GM23338 (cell line): ENCODE measurements at regions not wholly inside any gene's neighbourhood (a gene's known extent, or its start where the extent isn't known, plus 50 kb on each side); places are given as distances from the start of the nearest gene placed in this dataset.

Source experiments
- ATAC-seq: fragments of 200-7000 bp; cut with Tn5 transposase; 3 replicates; pipeline ENCODE4 v1.9.1; 2020
- DNase-seq: peaks from one replicate; pipeline ENCODE4 v3.0.0-alpha.2; 2015; ENCODE audit warnings: low spot score
- H2AFZ ChIP-seq: fragments of 200-600 bp; sonication (generic); 2 replicates; pipeline ENCODE4 v1.8.0; 2016; ENCODE audit warnings: antibody characterized with exemption, mild to moderate bottlenecking, moderate library complexity
- H3F3A ChIP-seq: fragments of 200-600 bp; sonication (generic); replicated peaks from 2 replicates; pipeline ENCODE4 v1.8.0; 2017; ENCODE audit warnings: antibody characterized with exemption, mixed run types, low read depth
- H3K27ac ChIP-seq: fragments of 200-600 bp; sonication (generic); 2 replicates; pipeline ENCODE4 v1.6.1; 2016; ENCODE audit warnings: low read depth
- H3K27me3 ChIP-seq: fragments of 200-600 bp; sonication (generic); 2 replicates; pipeline ENCODE4 v1.8.0; 2016; ENCODE audit warnings: mild to moderate bottlenecking, mixed run types, moderate library complexity; ENCODE audit not compliant: insufficient read depth
- H3K36me3 ChIP-seq: fragments of 200-600 bp; sonication (generic); 2 replicates; pipeline ENCODE4 v1.8.0; 2016; ENCODE audit warnings: mild to moderate bottlenecking; ENCODE audit not compliant: insufficient read depth
- H3K4me1 ChIP-seq: fragments of 200-600 bp; sonication (generic); 2 replicates; pipeline ENCODE4 v1.8.0; 2016; ENCODE audit warnings: mild to moderate bottlenecking, moderate library complexity; ENCODE audit not compliant: insufficient read depth
- H3K4me2 ChIP-seq: fragments of 200-600 bp; sonication (generic); 2 replicates; pipeline ENCODE4 v1.7.1; 2017; ENCODE audit warnings: mixed run types
- H3K4me3 ChIP-seq: fragments of 200-600 bp; sonication (generic); 2 replicates; pipeline ENCODE4 v1.6.1; 2016; ENCODE audit warnings: mixed run types
- H3K79me2 ChIP-seq: fragments of 200-600 bp; sonication (generic); replicated peaks from 2 replicates; pipeline ENCODE4 v1.8.0; 2017; ENCODE audit warnings: mild to moderate bottlenecking; ENCODE audit not compliant: insufficient read depth
- H3K9me2 ChIP-seq: fragments of 200-600 bp; sonication (generic); 2 replicates; pipeline ENCODE4 v1.8.0; 2017; ENCODE audit not compliant: insufficient read depth
- H4K20me1 ChIP-seq: fragments of 200-600 bp; sonication (generic); replicated peaks from 2 replicates; pipeline ENCODE4 v1.8.0; 2017; ENCODE audit warnings: mild to moderate bottlenecking; ENCODE audit not compliant: insufficient read depth
- H3K27ac Mint-ChIP-seq: 2 replicates; pipeline ENCODE4 v1.8.0; 2020; ENCODE audit warnings: inconsistent platforms, mild to moderate bottlenecking, moderate library complexity, mixed read lengths
- H3K27me3 Mint-ChIP-seq: 3 replicates; pipeline ENCODE4 v1.8.0; 2022; ENCODE audit warnings: low read depth, mild to moderate bottlenecking, moderate library complexity, mixed read lengths, inconsistent platforms; ENCODE audit not compliant: insufficient read depth, poor library complexity
- H3K36me3 Mint-ChIP-seq: 3 replicates; pipeline ENCODE4 v1.8.0; 2021; ENCODE audit warnings: low read depth, mild to moderate bottlenecking, inconsistent platforms, moderate library complexity, mixed read lengths
- H3K4me1 Mint-ChIP-seq: 3 replicates; pipeline ENCODE4 v1.8.0; 2020; ENCODE audit warnings: mild to moderate bottlenecking, inconsistent platforms, mixed read lengths
- H3K4me3 Mint-ChIP-seq: 3 replicates; pipeline ENCODE4 v1.8.0; 2021; ENCODE audit warnings: moderate library complexity, mild to moderate bottlenecking, inconsistent platforms, mixed read lengths
- H3K9me3 Mint-ChIP-seq: 3 replicates; pipeline ENCODE4 v1.8.0; 2020; ENCODE audit warnings: moderate library complexity, mild to moderate bottlenecking, inconsistent platforms, mixed read lengths
- CREB1 ChIP-seq: fragments of 250-450 bp; sonication (Bioruptor Pico); IDR thresholded peaks from 2 replicates; pipeline ENCODE4 v1.5.0; 2020; ENCODE audit warnings: low read depth, mild to moderate bottlenecking, moderate library complexity
- EZH2 ChIP-seq: fragments of 200-600 bp; sonication (generic); IDR thresholded peaks from one replicate; pipeline ENCODE4 v1.8.0; 2017; ENCODE audit warnings: antibody characterized with exemption, mild to moderate bottlenecking, low read depth; ENCODE audit not compliant: unreplicated experiment
- EZH2phosphoT487 ChIP-seq: fragments of 200-600 bp; sonication (generic); IDR thresholded peaks from one replicate; pipeline ENCODE4 v1.8.1; 2018; ENCODE audit warnings: antibody characterized with exemption; ENCODE audit not compliant: unreplicated experiment
- JUNB ChIP-seq: IDR thresholded peaks from one replicate; pipeline ENCODE4 v1.6.1; 2016; ENCODE audit warnings: antibody characterized with exemption; ENCODE audit not compliant: unreplicated experiment
- NANOG ChIP-seq: IDR thresholded peaks from 2 replicates; pipeline ENCODE4 v1.6.1; 2016; ENCODE audit warnings: antibody characterized with exemption, borderline replicate concordance
- STAT1 ChIP-seq: IDR thresholded peaks from one replicate; pipeline ENCODE4 v1.6.1; 2016; ENCODE audit warnings: antibody characterized with exemption; ENCODE audit not compliant: unreplicated experiment
- ZNF114 ChIP-seq: fragments of 250-450 bp; sonication (Bioruptor Pico); IDR thresholded peaks from 2 replicates; pipeline ENCODE4 v1.5.0; 2020; ENCODE audit warnings: mild to moderate bottlenecking, moderate library complexity
- ZNF331 ChIP-seq: fragments of 250-450 bp; sonication (Bioruptor Pico); IDR thresholded peaks from 2 replicates; pipeline ENCODE4 v1.5.0; 2020; ENCODE audit warnings: low read depth, mild to moderate bottlenecking, moderate library complexity
- TF ChIP-seq, protein P1 (sequence below): IDR thresholded peaks from 2 replicates; pipeline ENCODE4 v1.6.1; 2016; ENCODE audit warnings: antibody characterized with exemption
- TF ChIP-seq, protein P2 (sequence below), 2 experiments: fragments of 200-600 bp in 1 of 2; sonication (generic) in 1 of 2; conservative IDR thresholded peaks; 2 replicates each; pipeline versions ENCODE4 v1.5.1 to v1.6.1; 2016 to 2017; ENCODE audit warnings: antibody characterized with exemption in 2 of 2, low read depth in 2 of 2, mild to moderate bottlenecking in 2 of 2, moderate library complexity in 1 of 2
- TF ChIP-seq, protein P3 (sequence below): IDR thresholded peaks from one replicate; pipeline ENCODE4 v1.6.1; 2018; ENCODE audit warnings: antibody characterized with exemption; ENCODE audit not compliant: unreplicated experiment

DNA sequence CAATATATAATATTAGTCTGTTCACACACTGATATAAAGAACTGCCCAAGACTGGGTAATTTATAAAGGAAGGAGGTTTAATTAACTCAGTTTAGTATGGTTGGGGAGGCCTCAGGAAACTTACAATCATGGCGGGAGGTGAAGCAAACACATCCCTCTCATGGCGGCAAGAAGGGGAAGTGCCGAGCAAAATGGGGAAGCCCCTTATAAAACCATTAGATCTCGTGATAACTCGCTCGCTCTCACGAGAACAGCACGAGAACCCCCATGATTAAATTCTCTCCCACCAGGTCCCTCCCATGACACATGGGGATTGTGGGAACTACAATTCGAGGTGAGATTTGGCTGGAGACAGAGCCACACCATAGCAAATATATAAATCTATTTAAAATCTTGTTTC, 269.8 kb downstream of the ATP23 start:
- Mint-ChIP-seq H3K9me3 (no peaks in the 10 kb centered on the region), H3K4me3 (no peak overlapping the region), H3K36me3 (no peaks in the 10 kb centered on the region), H3K4me1 (no peaks in the 10 kb centered on the region), H3K27ac (no peak overlapping the region), H3K27me3 (no peaks in the 10 kb centered on the region)
- no peak overlapping the region for H2AFZ ChIP-seq
- H4K20me1 ChIP-seq, result no peaks in the 10 kb centered on the region
- no peak overlapping the region for H3K27ac ChIP-seq
- ATAC-seq (no peak), DNase-seq (no peak)
- TF ChIP-seq JUNB (no peak), EZH2 (no peak), EZH2phosphoT487 (no peak)
- TF ChIP-seq, protein P1, sequence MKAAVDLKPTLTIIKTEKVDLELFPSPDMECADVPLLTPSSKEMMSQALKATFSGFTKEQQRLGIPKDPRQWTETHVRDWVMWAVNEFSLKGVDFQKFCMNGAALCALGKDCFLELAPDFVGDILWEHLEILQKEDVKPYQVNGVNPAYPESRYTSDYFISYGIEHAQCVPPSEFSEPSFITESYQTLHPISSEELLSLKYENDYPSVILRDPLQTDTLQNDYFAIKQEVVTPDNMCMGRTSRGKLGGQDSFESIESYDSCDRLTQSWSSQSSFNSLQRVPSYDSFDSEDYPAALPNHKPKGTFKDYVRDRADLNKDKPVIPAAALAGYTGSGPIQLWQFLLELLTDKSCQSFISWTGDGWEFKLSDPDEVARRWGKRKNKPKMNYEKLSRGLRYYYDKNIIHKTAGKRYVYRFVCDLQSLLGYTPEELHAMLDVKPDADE, result no peak
- no peaks in the 10 kb centered on the region for H3K36me3 ChIP-seq
- no peak overlapping the region for H3K4me2 ChIP-seq
- no peaks in the 10 kb centered on the region for H3K9me2 ChIP-seq
- no peaks in the 10 kb centered on the region for H3K4me1 ChIP-seq
- H3K27me3 ChIP-seq, result no peaks in the 10 kb centered on the region
- H3K79me2 ChIP-seq, result no peaks in the 10 kb centered on the region
- no peak overlapping the region for H3K4me3 ChIP-seq
- H3F3A ChIP-seq, result no peaks in the 10 kb centered on the region

DNA sequence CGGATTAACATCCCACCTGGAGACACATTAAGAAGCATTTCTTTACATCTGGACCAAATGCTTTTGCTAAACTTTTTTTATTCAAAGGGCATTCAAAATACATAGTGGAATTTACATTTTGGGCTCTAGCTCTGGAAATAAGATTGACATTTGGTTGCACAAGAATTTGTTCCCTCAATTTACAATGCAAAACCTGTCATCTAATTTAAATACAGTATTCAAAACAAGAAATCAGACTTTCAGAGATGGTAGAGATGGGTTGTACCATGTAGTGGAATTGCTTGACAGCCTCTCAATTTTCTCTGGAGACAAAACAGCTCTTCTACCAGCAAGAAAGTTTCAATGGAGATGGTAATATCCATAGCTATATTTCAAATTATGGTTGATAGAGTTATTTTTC, 275.8 kb downstream of the ATP23 start:
- Histone ChIP-seq H3K27ac (no peak overlapping the region), H3K4me3 (no peak overlapping the region), H3K4me1 (no peaks in the 10 kb centered on the region), H3K27me3 (no peaks in the 10 kb centered on the region), H3K9me2 (no peaks in the 10 kb centered on the region), H3K36me3 (no peaks in the 10 kb centered on the region), H2AFZ (no peak overlapping the region), H4K20me1 (no peaks in the 10 kb centered on the region), H3K4me2 (no peak overlapping the region), H3F3A (no peaks in the 10 kb centered on the region), H3K79me2 (no peaks in the 10 kb centered on the region)
- H3K9me3 Mint-ChIP-seq, result no peaks in the 10 kb centered on the region
- H3K36me3 Mint-ChIP-seq, result no peaks in the 10 kb centered on the region
- H3K27me3 Mint-ChIP-seq, result no peaks in the 10 kb centered on the region
- H3K27ac Mint-ChIP-seq, result no peak overlapping the region
- no peak overlapping the region for H3K4me3 Mint-ChIP-seq
- ATAC-seq, result no peak
- H3K4me1 Mint-ChIP-seq, result peaks cover 4% of the 10 kb centered on the region; the same call in 2 of the 3 replicates
- no peak for DNase-seq
- TF ChIP-seq STAT1 (no peak), NANOG (no peak), EZH2 (no peak), ZNF331 (CRISPR knock-in tag) (no peak), ZNF114 (CRISPR knock-in tag) (no peak), EZH2phosphoT487 (no peak), CREB1 (CRISPR knock-in tag) (no peak), JUNB (no peak)
- TF ChIP-seq, protein P1, result no peak
- TF ChIP-seq, protein P2, sequence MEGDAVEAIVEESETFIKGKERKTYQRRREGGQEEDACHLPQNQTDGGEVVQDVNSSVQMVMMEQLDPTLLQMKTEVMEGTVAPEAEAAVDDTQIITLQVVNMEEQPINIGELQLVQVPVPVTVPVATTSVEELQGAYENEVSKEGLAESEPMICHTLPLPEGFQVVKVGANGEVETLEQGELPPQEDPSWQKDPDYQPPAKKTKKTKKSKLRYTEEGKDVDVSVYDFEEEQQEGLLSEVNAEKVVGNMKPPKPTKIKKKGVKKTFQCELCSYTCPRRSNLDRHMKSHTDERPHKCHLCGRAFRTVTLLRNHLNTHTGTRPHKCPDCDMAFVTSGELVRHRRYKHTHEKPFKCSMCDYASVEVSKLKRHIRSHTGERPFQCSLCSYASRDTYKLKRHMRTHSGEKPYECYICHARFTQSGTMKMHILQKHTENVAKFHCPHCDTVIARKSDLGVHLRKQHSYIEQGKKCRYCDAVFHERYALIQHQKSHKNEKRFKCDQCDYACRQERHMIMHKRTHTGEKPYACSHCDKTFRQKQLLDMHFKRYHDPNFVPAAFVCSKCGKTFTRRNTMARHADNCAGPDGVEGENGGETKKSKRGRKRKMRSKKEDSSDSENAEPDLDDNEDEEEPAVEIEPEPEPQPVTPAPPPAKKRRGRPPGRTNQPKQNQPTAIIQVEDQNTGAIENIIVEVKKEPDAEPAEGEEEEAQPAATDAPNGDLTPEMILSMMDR (conservative IDR thresholded peaks at IDR 0.05; ENCODE audit: low read depth in 2 of 2), result no peak
- TF ChIP-seq, protein P3, sequence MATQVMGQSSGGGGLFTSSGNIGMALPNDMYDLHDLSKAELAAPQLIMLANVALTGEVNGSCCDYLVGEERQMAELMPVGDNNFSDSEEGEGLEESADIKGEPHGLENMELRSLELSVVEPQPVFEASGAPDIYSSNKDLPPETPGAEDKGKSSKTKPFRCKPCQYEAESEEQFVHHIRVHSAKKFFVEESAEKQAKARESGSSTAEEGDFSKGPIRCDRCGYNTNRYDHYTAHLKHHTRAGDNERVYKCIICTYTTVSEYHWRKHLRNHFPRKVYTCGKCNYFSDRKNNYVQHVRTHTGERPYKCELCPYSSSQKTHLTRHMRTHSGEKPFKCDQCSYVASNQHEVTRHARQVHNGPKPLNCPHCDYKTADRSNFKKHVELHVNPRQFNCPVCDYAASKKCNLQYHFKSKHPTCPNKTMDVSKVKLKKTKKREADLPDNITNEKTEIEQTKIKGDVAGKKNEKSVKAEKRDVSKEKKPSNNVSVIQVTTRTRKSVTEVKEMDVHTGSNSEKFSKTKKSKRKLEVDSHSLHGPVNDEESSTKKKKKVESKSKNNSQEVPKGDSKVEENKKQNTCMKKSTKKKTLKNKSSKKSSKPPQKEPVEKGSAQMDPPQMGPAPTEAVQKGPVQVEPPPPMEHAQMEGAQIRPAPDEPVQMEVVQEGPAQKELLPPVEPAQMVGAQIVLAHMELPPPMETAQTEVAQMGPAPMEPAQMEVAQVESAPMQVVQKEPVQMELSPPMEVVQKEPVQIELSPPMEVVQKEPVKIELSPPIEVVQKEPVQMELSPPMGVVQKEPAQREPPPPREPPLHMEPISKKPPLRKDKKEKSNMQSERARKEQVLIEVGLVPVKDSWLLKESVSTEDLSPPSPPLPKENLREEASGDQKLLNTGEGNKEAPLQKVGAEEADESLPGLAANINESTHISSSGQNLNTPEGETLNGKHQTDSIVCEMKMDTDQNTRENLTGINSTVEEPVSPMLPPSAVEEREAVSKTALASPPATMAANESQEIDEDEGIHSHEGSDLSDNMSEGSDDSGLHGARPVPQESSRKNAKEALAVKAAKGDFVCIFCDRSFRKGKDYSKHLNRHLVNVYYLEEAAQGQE, result no peak
